Epithelial cell of proximal tubule (primary cell): ENCODE measurements at regions not wholly inside any gene's neighbourhood (a gene's known extent, or its start where the extent isn't known, plus 50 kb on each side); places are given as distances from the start of the nearest gene placed in this dataset.
"Not testable (repeated sequence)": the region's sequence is repeated elsewhere in the genome, so short reads cannot be mapped to it uniquely, and the experiment has no call there.

Experiments
- DNase-seq: peaks from one replicate; pipeline ENCODE4 v3.0.0-alpha.2; 2011; ENCODE audit warnings: low read depth
- H3K4me3 ChIP-seq: 2 replicates; pipeline ENCODE4 v1.5.1; 2011; ENCODE audit warnings: low read depth, mild to moderate bottlenecking, low read length
- TF ChIP-seq, protein P1 (sequence below): conservative IDR thresholded peaks from 2 replicates; pipeline ENCODE4 v1.5.1; 2012; ENCODE audit warnings: low read depth, mild to moderate bottlenecking, low read length

DNA sequence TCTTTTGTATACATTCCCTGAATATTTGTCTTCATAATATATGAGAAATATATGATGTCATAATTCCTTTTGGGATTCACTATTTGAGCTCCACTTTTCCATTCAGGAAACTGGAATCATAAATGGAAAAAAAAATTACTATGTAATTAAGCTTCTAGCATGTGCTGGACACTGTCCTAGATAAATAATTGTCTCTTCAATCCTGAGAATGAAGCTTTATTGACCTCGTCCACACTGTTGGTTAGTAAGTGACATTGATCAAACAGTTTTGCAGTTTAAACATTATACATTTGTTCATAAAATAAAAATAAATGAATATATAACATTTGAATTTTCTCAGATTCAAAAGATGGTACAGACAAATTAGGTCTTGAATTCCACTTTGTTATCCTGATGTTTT, 1691.2 kb downstream of the LRRC4C start:
- TF ChIP-seq, protein P1, sequence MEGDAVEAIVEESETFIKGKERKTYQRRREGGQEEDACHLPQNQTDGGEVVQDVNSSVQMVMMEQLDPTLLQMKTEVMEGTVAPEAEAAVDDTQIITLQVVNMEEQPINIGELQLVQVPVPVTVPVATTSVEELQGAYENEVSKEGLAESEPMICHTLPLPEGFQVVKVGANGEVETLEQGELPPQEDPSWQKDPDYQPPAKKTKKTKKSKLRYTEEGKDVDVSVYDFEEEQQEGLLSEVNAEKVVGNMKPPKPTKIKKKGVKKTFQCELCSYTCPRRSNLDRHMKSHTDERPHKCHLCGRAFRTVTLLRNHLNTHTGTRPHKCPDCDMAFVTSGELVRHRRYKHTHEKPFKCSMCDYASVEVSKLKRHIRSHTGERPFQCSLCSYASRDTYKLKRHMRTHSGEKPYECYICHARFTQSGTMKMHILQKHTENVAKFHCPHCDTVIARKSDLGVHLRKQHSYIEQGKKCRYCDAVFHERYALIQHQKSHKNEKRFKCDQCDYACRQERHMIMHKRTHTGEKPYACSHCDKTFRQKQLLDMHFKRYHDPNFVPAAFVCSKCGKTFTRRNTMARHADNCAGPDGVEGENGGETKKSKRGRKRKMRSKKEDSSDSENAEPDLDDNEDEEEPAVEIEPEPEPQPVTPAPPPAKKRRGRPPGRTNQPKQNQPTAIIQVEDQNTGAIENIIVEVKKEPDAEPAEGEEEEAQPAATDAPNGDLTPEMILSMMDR, result no peak
- DNase-seq, result no peak
- H3K4me3 ChIP-seq, result no peak overlapping the region

DNA sequence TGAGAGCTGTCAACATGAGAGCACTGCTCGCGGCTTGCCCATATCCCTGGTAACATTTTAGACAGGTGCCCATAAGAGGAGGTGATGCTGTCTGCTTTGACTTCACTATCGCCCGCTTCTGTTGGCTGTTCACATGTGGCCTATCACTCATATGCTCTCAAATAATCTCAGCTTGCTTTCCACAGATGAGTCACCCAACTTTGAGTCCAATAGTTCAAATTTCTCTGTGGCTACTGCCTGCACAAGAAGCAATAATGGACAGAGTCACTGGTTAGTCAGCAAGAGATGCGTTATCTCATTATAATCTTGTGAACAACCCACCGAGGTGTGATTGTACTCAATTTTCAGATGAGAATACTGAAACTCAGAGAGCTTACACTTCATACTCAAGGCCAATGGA, 1714.1 kb downstream of the LRRC4C start:
- H3K4me3 ChIP-seq, result no peak overlapping the region
- DNase-seq, result no peak
- TF ChIP-seq, protein P1, result no peak

DNA sequence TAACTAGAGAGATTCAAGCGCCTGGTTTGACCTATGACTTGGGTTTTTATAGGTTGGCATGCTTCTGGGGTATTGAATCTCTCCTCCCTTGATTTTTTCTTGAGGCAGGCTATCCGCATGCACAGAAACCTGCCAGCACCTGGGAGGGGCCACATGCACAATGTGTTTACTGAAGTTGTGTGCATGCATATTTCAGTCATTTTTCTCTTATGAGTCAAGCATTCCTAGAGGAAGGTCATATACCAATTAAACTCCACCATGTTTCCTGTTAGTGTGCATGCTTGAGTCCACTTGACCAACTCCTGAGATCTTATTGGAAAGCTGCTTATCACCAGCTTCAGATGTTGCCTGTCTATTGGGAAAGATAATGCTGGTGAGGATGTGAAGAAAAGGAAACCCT, 1718.4 kb downstream of the LRRC4C start:
- no peak overlapping the region for H3K4me3 ChIP-seq
- no peak for DNase-seq
- TF ChIP-seq, protein P1, result no peak

DNA sequence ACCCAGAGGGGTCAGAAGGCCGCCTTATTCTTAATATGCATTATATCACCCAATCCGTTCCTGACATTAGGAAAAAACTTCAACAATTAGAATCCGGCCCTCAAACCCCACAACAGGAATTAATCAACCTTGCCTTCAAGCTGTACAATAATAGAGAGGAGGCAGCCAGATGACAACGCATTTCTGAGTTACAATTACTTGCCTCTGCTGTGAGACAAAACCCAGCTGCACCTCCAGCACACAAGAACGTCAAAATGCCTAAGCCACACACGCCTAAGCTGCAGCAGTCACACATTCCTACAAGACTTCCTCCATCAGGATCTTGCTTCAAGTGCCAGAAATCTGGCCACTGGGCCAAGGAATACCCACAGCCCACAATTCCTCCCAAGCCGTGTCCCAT, 1723.1 kb downstream of the LRRC4C start:
- not testable (repeated sequence) for H3K4me3 ChIP-seq, DNase-seq

DNA sequence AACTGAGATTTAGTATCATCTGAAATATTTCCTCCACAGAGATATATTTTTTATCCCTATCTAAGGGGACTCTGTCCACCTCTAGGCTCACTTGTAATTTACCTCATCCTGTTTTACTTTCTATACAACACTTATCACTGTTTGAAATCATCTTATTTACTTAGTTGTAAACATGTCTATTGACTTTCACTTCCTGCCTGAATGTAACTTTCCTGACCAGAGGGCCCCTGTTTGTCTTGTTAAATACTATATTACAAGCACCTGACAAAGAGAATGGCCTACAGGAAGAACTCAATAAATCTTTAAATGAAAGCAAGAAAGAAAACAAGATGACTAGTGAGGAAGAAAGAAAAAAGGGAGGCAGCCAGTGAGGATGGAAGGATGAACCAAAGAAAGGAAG, 1727.5 kb downstream of the LRRC4C start:
- H3K4me3 ChIP-seq, result no peak overlapping the region
- TF ChIP-seq, protein P1, result no peak
- DNase-seq, result no peak

DNA sequence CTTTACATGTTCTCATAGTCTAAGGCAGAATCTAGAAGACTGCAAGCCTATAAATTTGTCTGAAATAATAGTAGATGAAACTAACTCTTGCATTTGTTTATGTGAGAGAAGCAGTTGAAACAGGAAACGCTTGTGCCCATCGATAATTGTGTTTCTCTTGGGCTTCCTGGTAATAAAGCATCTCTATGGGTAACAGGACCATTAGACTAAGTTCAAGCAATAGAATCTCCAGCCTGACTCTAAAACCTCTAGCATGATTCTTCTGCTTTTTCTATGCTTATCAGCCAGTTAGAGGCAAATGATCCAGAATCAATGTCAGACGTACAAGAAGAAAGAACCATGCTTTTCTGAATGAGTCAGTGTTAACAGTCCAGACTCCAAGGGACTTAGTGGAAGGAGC, 1734.4 kb downstream of the LRRC4C start:
- DNase-seq, result no peak
- TF ChIP-seq, protein P1, result no peak

DNA sequence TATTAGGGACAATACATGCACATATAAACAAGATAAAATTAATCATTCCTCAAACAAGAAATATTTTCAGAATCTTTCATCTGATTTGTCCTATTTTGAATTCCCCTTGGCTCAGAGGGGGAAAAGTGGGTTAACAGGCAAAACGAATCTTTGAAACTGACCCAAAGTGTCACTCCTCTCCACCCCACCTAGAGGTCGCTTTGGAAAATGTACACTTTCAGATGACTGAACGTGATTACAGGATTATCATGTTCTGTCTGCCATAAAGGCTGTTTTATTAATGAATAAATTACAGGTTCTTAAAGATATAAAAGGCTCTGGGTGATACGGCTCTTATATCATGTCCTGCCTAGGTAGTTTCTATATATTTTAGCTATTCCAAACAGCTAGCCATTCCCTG, 1735.0 kb downstream of the LRRC4C start:
- DNase-seq, result no peak
- TF ChIP-seq, protein P1, result peak; percentile 7
- H3K4me3 ChIP-seq, result no peak overlapping the region

More for the DNA sequence above, 1734.4 kb downstream of the LRRC4C start:
- no peak overlapping the region for H3K4me3 ChIP-seq

DNA sequence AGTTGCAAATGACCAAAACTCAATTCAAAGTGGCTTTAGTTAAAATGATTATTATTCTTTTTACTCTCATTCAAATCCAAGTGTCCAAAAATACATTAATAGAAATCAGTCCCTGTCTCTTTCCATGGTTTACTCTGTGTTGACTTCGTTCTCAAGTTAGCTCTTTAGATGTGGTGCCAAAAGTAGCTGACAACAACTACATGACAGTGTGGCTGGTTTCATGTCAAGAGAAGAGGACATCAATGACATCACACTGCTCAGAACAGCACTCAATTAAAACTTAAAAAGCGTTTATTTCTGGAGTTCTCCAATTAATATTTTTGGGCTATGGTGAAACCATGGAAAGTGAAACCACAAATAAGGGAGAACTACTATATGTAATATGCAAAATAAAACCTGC, 1746.9 kb downstream of the LRRC4C start:
- no peak for DNase-seq
- H3K4me3 ChIP-seq, result no peak overlapping the region
- TF ChIP-seq, protein P1, result no peak
